Loucy (cell line): ENCODE measurements at regions not wholly inside any gene's neighbourhood (a gene's known extent, or its start where the extent isn't known, plus 50 kb on each side); places are given as distances from the start of the nearest gene placed in this dataset.

ENCODE experiments used
- H2AFZ ChIP-seq: fragments of 200-600 bp; sonication (generic); 2 replicates; pipeline ENCODE4 v1.6.0; 2016; ENCODE audit warnings: antibody characterized with exemption, mild to moderate bottlenecking, low read length, moderate library complexity
- H3F3A ChIP-seq: fragments of 200-600 bp; 2 replicates; pipeline ENCODE4 v1.6.0; 2016; ENCODE audit warnings: antibody characterized with exemption, low read depth, mild to moderate bottlenecking
- H3K27me3 ChIP-seq: fragments of 200-600 bp; sonication (generic); 2 replicates; pipeline ENCODE4 v1.6.1; 2014; ENCODE audit warnings: low read length, mild to moderate bottlenecking; ENCODE audit not compliant: insufficient read depth, poor library complexity, severe bottlenecking
- H3K36me3 ChIP-seq: fragments of 200-600 bp; sonication (generic); 2 replicates; pipeline ENCODE4 v1.6.1; 2016; ENCODE audit warnings: low read length; ENCODE audit not compliant: insufficient read depth
- H3K4me1 ChIP-seq: fragments of 200-600 bp; sonication (generic); 2 replicates; pipeline ENCODE4 v1.5.1; 2014; ENCODE audit warnings: low read length, mild to moderate bottlenecking; ENCODE audit not compliant: insufficient read depth, poor library complexity, severe bottlenecking
- H3K4me2 ChIP-seq: fragments of 200-600 bp; sonication (generic); 2 replicates; pipeline ENCODE4 v1.6.0; 2014; ENCODE audit warnings: antibody characterized with exemption, low read length, low read depth, mild to moderate bottlenecking; ENCODE audit not compliant: poor library complexity, severe bottlenecking
- H3K4me3 ChIP-seq: fragments of 200-600 bp; sonication (generic); 2 replicates; pipeline ENCODE4 v1.5.1; 2014; ENCODE audit warnings: low read length, mild to moderate bottlenecking, mixed read lengths; ENCODE audit not compliant: poor library complexity, severe bottlenecking
- H3K79me2 ChIP-seq: fragments of 200-600 bp; sonication (generic); 2 replicates; pipeline ENCODE4 v1.6.1; 2014; ENCODE audit warnings: low read length; ENCODE audit not compliant: insufficient read depth
- H3K9ac ChIP-seq: fragments of 200-600 bp; sonication (generic); 2 replicates; pipeline ENCODE4 v1.6.0; 2014; ENCODE audit warnings: mild to moderate bottlenecking, low read depth, low read length, moderate library complexity; ENCODE audit not compliant: poor library complexity, severe bottlenecking
- H3K9me2 ChIP-seq: fragments of 200-600 bp; sonication (generic); replicated peaks from 2 replicates; pipeline ENCODE4 v1.6.1; 2016; ENCODE audit warnings: low read depth, low read length, mixed read lengths
- H3K9me3 ChIP-seq: fragments of 200-600 bp; sonication (generic); 2 replicates; pipeline ENCODE4 v1.6.1; 2014; ENCODE audit warnings: mild to moderate bottlenecking, antibody characterized with exemption, low read length, low read depth; ENCODE audit not compliant: insufficient read depth
- H4K20me1 ChIP-seq: fragments of 200-600 bp; sonication (generic); 2 replicates; pipeline ENCODE4 v1.6.0; 2014; ENCODE audit warnings: antibody characterized with exemption, low read length, mild to moderate bottlenecking; ENCODE audit not compliant: insufficient read depth, poor library complexity, severe bottlenecking
- EZH2phosphoT487 ChIP-seq: fragments of 200-600 bp; IDR thresholded peaks from 2 replicates; pipeline ENCODE4 v1.6.1; 2018; ENCODE audit warnings: antibody characterized with exemption, mild to moderate bottlenecking, moderate library complexity, borderline replicate concordance
- TF ChIP-seq, protein P1 (sequence below): fragments of 200-600 bp; sonication (generic); conservative IDR thresholded peaks from 2 replicates; pipeline ENCODE4 v1.5.1; 2014; ENCODE audit warnings: mild to moderate bottlenecking, antibody characterized with exemption, low read length

DNA sequence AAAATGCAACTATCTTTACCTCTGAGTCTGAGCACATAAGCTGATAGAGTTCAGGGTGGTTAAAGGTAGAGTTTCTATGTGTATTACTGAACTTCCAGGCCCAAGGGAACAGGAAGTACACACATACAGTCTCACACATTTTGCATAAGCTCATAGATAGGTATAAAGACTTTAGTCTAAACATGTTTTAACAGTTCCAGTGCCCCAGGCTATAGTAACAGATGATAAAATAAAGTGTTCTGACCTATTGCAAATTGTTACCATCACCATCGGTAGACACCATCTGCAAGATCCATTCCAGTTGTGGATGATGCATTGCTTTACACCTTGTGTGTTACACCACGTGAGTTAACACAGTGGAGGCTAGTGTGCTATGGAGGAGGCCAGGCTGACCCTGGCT is 95.8 kb downstream of the TMEM174 start:
- TF ChIP-seq, protein P1, sequence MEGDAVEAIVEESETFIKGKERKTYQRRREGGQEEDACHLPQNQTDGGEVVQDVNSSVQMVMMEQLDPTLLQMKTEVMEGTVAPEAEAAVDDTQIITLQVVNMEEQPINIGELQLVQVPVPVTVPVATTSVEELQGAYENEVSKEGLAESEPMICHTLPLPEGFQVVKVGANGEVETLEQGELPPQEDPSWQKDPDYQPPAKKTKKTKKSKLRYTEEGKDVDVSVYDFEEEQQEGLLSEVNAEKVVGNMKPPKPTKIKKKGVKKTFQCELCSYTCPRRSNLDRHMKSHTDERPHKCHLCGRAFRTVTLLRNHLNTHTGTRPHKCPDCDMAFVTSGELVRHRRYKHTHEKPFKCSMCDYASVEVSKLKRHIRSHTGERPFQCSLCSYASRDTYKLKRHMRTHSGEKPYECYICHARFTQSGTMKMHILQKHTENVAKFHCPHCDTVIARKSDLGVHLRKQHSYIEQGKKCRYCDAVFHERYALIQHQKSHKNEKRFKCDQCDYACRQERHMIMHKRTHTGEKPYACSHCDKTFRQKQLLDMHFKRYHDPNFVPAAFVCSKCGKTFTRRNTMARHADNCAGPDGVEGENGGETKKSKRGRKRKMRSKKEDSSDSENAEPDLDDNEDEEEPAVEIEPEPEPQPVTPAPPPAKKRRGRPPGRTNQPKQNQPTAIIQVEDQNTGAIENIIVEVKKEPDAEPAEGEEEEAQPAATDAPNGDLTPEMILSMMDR, result no peak
- no peak for TF ChIP-seq EZH2phosphoT487
- Histone ChIP-seq H3K9ac (no peak overlapping the region), H3K4me2 (no peak overlapping the region), H2AFZ (no peak overlapping the region), H3K9me2 (no peaks in the 10 kb centered on the region), H3K79me2 (no peaks in the 10 kb centered on the region), H3K4me1 (no peaks in the 10 kb centered on the region), H3K4me3 (no peak overlapping the region), H3K36me3 (no peaks in the 10 kb centered on the region), H3F3A (no peaks in the 10 kb centered on the region), H3K27me3 (no peaks in the 10 kb centered on the region), H3K9me3 (no peaks in the 10 kb centered on the region), H4K20me1 (no peaks in the 10 kb centered on the region)

GRCh38 chr5:73267766-73268435 is 94.9 kb downstream of the TMEM174 start:
- no peak overlapping the region for H2AFZ ChIP-seq
- no peaks in the 10 kb centered on the region for H3K9me3 ChIP-seq
- H3K4me3 ChIP-seq, result no peak overlapping the region
- H3K4me2 ChIP-seq, result no peak overlapping the region
- no peaks in the 10 kb centered on the region for H3K79me2 ChIP-seq
- H4K20me1 ChIP-seq, result no peaks in the 10 kb centered on the region
- no peaks in the 10 kb centered on the region for H3K9me2 ChIP-seq
- no peaks in the 10 kb centered on the region for H3K36me3 ChIP-seq
- H3K9ac ChIP-seq, result no peak overlapping the region
- no peaks in the 10 kb centered on the region for H3K27me3 ChIP-seq
- TF ChIP-seq EZH2phosphoT487, result no peak
- TF ChIP-seq, protein P1, result no peak
- no peaks in the 10 kb centered on the region for H3F3A ChIP-seq
- no peaks in the 10 kb centered on the region for H3K4me1 ChIP-seq

- no peak overlapping the region for H3K4me2 ChIP-seq
- H3K9ac ChIP-seq, result no peak overlapping the region
- TF ChIP-seq EZH2phosphoT487, result no peak
- TF ChIP-seq, protein P1, result no peak
- H2AFZ ChIP-seq, result no peak overlapping the region
- no peaks in the 10 kb centered on the region for H3F3A ChIP-seq
- no peaks in the 10 kb centered on the region for H3K36me3 ChIP-seq
- no peaks in the 10 kb centered on the region for H3K9me3 ChIP-seq
- no peaks in the 10 kb centered on the region for H3K9me2 ChIP-seq
- H3K4me3 ChIP-seq, result no peak overlapping the region
- no peaks in the 10 kb centered on the region for H3K4me1 ChIP-seq
- no peaks in the 10 kb centered on the region for H4K20me1 ChIP-seq
- H3K79me2 ChIP-seq, result no peaks in the 10 kb centered on the region
- no peaks in the 10 kb centered on the region for H3K27me3 ChIP-seq
Observed at GRCh38 chr5:73266925-73267765, 94.2 kb downstream of the TMEM174 start.
